HG03103 (cell line): ENCODE measurements at regions not wholly inside any gene's neighbourhood (a gene's known extent, or its start where the extent isn't known, plus 50 kb on each side); places are given as distances from the start of the nearest gene placed in this dataset.

Experiments used
- ATAC-seq: cut with Tn5 transposase; IDR thresholded peaks from one replicate; pipeline ENCODE4 v1.9.1; 2021; ENCODE audit warnings: low read depth; ENCODE audit not compliant: unreplicated experiment

DNA sequence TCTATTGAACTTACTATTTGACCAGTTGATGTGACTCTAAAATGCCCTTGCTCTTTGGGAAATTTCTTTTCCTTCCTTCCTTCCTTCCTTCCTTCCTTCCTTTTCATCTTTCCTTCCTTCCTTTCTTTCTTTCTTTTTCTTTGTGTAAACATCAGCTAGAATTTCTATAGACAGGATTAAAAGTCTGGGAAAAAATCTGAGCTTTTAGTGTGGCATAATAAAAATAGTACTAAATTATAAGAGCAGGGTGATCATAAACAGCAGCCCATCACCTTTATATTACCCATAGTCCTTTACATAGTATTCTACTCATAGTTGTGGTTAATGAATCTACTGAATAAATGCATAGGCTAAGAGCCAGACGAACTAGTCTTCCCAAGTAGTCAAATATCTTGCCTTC, 281.0 kb upstream of the DAB1 start:
- no peak for ATAC-seq

GRCh38 chr1:57704231-57704630, 280.4 kb upstream of the DAB1 start:
- no peak for ATAC-seq

DNA sequence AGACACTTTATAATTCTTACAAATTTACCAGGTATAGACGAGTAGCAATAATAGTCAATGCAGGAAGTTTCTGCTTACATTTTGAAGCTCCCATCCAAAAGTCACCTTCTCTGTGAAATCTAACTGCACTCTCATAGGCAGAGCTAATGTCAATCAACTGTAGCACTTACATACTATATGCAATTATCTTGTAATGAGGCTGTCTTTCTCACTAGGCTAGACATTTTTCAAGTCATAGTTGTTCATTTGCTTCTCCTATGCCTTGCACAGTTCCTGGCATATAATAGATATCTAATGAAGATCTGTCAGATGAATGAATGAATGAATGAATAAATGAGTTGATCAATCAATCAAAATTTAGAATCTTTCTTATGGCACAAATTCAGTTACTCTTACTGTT, 273.0 kb upstream of the DAB1 start:
- ATAC-seq = no peak

DNA sequence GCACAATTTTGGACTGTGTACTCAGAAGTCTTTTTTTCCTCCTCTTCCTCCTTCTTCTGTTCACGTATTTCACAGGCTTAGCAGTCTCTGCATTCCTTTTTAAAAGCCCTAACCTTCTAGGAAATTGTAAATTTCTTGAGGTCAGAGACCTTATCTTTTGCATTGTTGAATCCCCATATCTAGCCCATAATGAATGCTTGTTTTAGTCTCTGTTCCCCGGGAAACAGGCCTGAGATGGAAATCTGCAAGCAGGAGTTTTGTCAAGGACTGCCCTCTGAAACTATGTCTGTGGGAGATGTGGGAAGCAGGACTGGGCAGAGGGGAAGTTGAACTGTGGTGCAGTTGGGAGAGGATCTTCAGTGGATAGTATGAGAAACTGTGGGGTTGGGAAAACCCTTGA, 272.2 kb upstream of the DAB1 start:
- ATAC-seq = no peak

DNA sequence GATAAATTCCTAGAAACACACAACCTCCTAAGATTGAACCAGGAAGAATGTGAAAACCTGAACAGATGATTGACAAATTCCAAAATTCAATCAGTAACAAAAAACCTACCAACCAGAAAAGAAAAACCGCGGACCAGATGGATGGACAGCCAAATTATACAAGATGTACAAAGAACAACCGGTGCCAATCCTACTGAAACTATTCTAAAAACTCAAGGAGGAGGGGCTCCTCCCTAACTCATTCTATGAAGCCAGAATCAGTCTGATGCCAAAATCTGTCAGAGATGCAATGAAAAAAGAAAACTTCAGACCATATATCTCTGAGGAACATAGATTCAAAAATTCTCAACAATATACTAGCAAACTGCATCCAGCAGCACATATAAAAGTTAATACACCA, 262.4 kb upstream of the DAB1 start:
- ATAC-seq = no peak

GRCh38 chr1:57683037-57683942, 259.4 kb upstream of the DAB1 start:
- ATAC-seq = no peak

DNA sequence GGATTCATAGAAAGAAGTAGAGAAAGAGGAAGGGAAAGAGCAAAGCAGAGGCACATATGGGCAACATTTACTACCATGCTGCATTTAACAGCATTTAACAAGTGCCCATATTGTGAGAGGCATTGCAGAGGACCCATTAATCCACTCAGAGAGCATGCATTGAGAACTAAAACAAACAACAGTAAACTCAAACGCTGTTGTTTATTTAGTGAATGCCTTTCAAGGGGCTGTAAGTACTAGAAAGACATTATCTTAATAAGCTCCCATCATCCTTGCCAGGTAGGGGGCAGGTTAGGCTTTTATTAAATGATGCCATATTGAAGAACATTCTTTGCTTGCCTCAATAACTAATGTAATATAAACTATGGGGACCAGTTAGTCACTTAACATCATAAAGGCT, 254.3 kb upstream of the DAB1 start:
- ATAC-seq = no peak

DNA sequence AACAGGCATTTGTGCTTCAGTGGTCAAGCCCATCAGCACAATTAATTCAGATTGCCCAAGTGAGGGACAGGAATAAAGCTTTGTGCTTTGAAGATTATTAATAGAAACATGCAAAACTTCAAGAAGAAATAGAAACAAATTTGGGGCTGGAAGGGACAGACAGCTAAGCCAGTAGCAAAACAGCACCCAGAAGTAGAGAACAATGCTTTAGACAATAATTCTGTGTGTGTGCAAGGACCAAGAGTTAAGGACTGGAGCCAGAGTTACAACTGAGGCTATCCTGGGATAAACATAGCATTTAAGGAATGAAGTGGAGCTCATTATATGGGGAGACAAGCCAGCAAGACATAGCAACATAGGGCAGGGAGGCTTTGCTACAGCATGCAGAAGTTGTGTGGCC, 251.9 kb upstream of the DAB1 start:
- ATAC-seq = no peak

DNA sequence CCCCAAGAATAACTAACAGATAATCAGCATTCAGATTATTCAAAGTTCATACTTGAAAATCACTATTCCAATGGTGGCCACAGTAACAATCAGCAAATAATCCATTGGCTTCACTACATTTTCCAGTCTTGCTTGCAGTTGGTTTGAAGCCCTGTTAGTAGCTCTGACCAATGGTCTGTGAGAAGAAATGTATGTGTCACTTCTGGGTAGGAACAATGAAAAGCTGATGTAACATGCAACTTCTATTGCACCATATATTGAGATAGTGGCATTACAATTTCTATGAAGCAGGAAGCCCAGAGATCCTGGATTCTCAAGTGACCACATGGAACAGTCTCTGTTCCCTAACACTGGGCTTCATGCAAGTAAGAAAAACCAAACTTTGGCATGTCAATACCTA, 250.9 kb upstream of the DAB1 start:
- no peak for ATAC-seq

GRCh38 chr1:57672346-57673140, 248.7 kb upstream of the DAB1 start:
- no peak for ATAC-seq

DNA sequence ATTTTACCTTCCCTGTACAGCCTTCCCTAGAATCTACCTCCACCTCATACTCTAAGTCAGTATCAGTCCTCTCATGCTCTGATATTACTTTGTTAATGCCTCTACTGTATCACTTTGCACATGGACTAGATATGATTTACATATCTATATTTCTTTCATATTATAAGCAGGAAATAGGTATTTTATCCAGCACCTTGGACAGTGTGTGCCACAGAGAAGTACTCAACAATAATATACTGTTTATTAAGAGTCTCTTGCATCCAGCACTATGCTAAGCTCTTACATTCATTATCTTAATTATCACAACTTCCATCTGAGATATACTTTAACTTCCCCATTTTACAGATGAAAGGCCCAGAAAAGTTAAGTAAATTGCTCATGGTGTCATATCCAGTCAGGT, 247.9 kb upstream of the DAB1 start:
- no peak for ATAC-seq

GRCh38 chr1:57659804-57660203, 235.9 kb upstream of the DAB1 start:
- ATAC-seq = no peak

DNA sequence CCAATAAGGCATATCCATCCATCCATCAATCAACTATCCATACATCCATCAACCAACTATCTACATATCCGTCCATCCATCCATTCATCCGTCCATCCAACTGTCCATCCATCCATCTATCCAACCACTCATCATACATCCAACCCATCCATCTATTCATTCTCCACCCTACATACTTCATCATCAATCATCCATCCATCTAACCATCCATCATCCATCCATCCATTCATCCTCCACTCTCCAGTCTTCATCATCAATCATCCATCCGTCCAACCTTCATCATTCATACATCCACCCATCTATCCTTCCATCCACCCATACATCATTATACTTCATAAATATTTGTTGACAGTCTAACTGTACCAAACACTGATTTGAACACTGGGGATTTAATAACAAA, 231.3 kb upstream of the DAB1 start:
- no peak for ATAC-seq

GRCh38 chr1:57644667-57645066, 220.8 kb upstream of the DAB1 start:
- ATAC-seq = no peak

DNA sequence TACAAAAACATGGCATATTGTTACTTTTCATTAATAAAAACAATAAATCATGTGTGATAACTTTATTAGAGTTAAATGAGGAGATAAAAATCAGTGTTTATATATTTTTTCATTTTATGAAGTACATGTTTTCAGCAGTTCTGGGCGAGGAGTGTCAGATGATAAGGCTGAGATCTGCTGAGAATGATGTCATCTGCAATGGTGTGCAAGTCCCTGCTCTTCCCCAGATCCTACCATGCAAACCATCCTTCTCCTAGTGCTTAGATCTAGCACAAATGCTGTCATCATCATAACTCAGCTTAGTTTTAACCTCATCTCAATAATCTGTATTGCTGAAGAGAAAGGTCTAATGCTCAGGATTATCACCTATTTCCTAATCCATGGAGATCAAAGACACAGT, 214.4 kb upstream of the DAB1 start:
- no peak for ATAC-seq

DNA sequence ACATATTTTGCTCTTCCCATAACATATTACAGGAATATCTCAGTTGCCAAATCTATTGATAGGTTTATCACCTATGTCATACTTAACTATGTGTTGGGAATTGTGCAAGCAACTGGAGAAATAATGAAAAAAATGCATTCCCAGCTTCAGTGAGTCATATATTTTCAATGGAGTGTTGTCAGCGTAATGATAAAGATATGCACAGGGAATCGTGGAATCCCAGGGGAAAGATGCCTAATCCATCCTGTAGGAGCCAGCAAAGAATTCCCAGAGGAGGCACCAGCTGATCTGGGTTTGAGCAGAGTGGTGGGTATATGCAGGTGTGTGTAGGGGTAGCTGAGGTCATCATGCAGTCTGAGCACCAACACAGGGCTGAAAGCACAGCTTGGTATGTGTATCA, 213.3 kb upstream of the DAB1 start:
- ATAC-seq = no peak

GRCh38 chr1:57633881-57634280, 210.0 kb upstream of the DAB1 start:
- ATAC-seq = no peak

GRCh38 chr1:57633056-57633455, 209.2 kb upstream of the DAB1 start:
- no peak for ATAC-seq

- no peak for ATAC-seq
Measured at GRCh38 chr1:57632401-57632800, 208.5 kb upstream of the DAB1 start.

DNA sequence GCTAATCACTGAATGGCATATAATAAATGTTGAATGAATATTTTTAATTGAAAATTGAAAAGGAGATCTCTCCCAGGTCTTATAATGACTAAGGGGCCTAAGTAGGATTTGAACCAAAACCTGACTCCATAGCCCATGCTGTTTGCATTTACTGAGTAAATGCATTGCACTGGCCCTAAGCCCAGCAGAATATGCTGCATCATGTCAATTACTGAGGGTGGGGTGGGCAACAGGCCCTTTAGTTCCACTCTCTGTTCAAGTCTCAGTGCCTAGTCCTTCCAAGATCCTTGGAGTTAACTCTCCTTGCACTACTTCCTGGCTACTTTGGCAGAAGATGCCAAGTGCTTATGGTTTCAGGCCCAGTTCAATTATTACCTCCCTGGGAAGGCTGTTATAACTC, 203.8 kb upstream of the DAB1 start:
- no peak for ATAC-seq

DNA sequence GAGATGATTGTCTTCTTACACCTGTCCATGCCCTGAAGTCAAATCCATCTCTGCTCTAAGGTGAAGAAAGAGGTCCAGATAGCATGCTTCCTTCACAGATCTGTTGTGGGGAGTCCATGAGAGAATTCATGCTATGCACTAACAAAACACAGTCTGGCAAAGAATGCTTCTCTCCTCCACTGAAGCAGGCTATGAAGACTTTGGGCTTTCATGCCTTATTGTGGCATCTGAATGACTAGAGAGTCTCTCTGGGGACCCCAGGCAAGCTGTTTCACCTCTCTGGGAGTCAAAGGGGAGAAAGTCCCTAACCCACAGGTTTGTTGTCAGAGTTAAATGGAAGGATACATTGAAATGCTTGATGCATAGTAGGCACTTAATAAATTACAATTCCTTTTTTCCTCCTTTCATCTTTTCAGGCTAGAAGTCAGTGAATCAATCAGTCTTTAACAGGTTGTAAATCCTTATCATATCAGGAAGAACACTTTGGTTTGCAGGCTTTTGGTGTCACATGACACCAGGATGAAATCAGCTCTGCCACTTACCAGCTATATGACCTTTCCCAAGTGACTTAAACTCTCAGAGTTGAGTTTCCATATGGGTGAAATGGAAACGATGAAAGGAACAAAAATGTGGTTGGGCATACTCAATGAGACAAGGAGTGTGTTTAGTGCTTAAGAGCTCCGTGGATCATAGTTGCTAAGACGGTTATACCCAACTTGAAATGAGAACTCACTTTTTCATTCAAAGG, 200.1 kb upstream of the DAB1 start:
- ATAC-seq = no peak
